ENCODE measurements at regions not wholly inside any gene's neighbourhood (a gene's known extent, or its start where the extent isn't known, plus 50 kb on each side); places are given as distances from the start of the nearest gene placed in this dataset.

GRCh38 chr1:55428944-55429931, 214.1 kb upstream of the USP24 start:
- peak overlapping the region; percentile 29 to 53 for H3K27ac ChIP-seq

GRCh38 chr1:55428231-55428630, 213.1 kb upstream of the USP24 start:
- no peak for DNase-seq (ENCODE audit: low spot score)
- Histone ChIP-seq H3K27ac (peak overlapping the region in 1 of 2 donors; percentile 53), H3K27me3 (no peaks in the 10 kb centered on the region), H3K4me3 (no peak overlapping the region), H3K4me1 (no peaks in the 10 kb centered on the region), H3K36me3 (no peaks in the 10 kb centered on the region), H3K9me3 (no peaks in the 10 kb centered on the region)
- TF ChIP-seq CTCF (IDR thresholded peaks at IDR 0.05) = no peak

More at GRCh38 chr1:55428944-55429931, 214.1 kb upstream of the USP24 start:
- Histone ChIP-seq H3K4me3 (no peak overlapping the region), H3K4me1 (no peaks in the 10 kb centered on the region), H3K27me3 (no peaks in the 10 kb centered on the region), H3K9me3 (no peaks in the 10 kb centered on the region), H3K36me3 (no peaks in the 10 kb centered on the region)
- DNase-seq (ENCODE audit: low spot score) = peak; percentile 87
- TF ChIP-seq CTCF (IDR thresholded peaks at IDR 0.05) = no peak

- Histone ChIP-seq H3K4me1 (no peaks in the 10 kb centered on the region), H3K27ac (no peak overlapping the region), H3K27me3 (no peaks in the 10 kb centered on the region), H3K4me3 (no peak overlapping the region), H3K36me3 (no peaks in the 10 kb centered on the region), H3K9me3 (no peaks in the 10 kb centered on the region)
- no peak for DNase-seq (ENCODE audit: low spot score)
- TF ChIP-seq CTCF (IDR thresholded peaks at IDR 0.05) = no peak
Measured at GRCh38 chr1:55427606-55428005, 212.4 kb upstream of the USP24 start.

- Histone ChIP-seq H3K36me3 (no peaks in the 10 kb centered on the region), H3K27ac (no peak overlapping the region), H3K4me1 (no peaks in the 10 kb centered on the region), H3K27me3 (no peaks in the 10 kb centered on the region), H3K9me3 (peaks cover 0 to 7% of the 10 kb centered on the region in 2 donors), H3K4me3 (no peak overlapping the region)
- DNase-seq (ENCODE audit: low spot score) = no peak
- no peak for TF ChIP-seq CTCF (IDR thresholded peaks at IDR 0.05)
Measured at GRCh38 chr1:55426619-55427018, 211.5 kb upstream of the USP24 start.

- no peak for DNase-seq (ENCODE audit: low spot score)
- Histone ChIP-seq H3K27ac (no peak overlapping the region), H3K4me3 (no peak overlapping the region), H3K9me3 (peaks cover 0 to 7% of the 10 kb centered on the region in 2 donors), H3K4me1 (no peaks in the 10 kb centered on the region), H3K27me3 (no peaks in the 10 kb centered on the region), H3K36me3 (no peaks in the 10 kb centered on the region)
- no peak for TF ChIP-seq CTCF (IDR thresholded peaks at IDR 0.05)
Measured at GRCh38 chr1:55426156-55426555, 211.0 kb upstream of the USP24 start.
